ENCODE measurements at regions not wholly inside any gene's neighbourhood (a gene's known extent, or its start where the extent isn't known, plus 50 kb on each side); places are given as distances from the start of the nearest gene placed in this dataset.

- no peak for DNase-seq (ENCODE audit: extremely low read depth, low read depth)
- TF ChIP-seq CTCF (IDR thresholded peaks at IDR 0.05; ENCODE audit: low read depth, low read length) = no peak
Measured at GRCh38 chr9:69955536-69956355, 87.9 kb upstream of the MAMDC2 start.

- no peak for TF ChIP-seq CTCF (IDR thresholded peaks at IDR 0.05; ENCODE audit: low read depth, low read length)
- DNase-seq (ENCODE audit: extremely low read depth, low read depth) = no peak
Measured at GRCh38 chr9:69961843-69962242, 81.8 kb upstream of the MAMDC2 start.

DNA sequence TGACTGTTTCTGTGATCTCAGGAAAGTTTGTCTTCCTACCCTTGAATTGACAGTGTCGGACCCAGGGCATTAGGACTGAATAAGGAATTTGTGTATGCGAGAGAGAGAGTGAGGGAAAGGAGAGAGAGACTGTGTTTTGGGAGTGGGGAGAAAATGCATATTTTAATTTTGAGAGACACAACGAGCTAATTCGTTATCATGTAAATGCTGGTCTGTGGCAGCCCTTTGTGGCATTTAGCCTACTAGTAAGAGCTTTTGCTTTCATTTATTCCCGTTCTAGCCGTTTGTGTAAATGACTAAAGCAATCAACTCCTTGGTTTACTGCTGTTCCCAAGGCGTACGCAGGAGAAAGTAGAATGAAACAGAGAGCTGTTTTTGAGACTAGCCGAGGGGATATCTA is 79.8 kb upstream of the MAMDC2 start:
- no peak for TF ChIP-seq CTCF (IDR thresholded peaks at IDR 0.05; ENCODE audit: low read depth, low read length)
- no peak for DNase-seq (ENCODE audit: extremely low read depth, low read depth)

DNA sequence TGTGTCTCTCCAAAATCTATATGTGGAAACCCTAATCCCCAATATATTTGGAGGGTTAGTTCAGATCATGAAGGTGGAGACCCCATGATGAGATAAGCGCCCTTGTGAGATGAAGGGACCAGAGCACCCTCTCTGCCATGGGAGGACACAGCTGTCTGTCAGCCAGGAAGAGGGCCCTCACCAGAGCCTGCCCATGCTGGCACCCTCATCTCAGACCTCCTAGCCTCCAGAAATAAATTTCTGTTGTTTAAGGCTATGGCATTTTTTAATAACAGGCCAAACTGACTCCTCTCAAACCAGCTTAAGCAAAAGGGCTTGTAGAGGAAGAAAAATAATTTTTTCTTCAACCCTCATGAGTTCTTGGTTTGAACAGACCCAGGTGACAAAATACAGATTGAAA is 79.2 kb upstream of the MAMDC2 start:
- TF ChIP-seq CTCF (IDR thresholded peaks at IDR 0.05; ENCODE audit: low read depth, low read length) = no peak
- no peak for DNase-seq (ENCODE audit: extremely low read depth, low read depth)

GRCh38 chr9:69965416-69966145 is 78.1 kb upstream of the MAMDC2 start:
- no peak for TF ChIP-seq CTCF (IDR thresholded peaks at IDR 0.05; ENCODE audit: low read depth, low read length)
- DNase-seq (ENCODE audit: extremely low read depth, low read depth) = no peak

- DNase-seq (ENCODE audit: extremely low read depth, low read depth) = no peak
- no peak for TF ChIP-seq CTCF (IDR thresholded peaks at IDR 0.05; ENCODE audit: low read depth, low read length)
Measured at GRCh38 chr9:69967344-69967743, 76.3 kb upstream of the MAMDC2 start.

DNA sequence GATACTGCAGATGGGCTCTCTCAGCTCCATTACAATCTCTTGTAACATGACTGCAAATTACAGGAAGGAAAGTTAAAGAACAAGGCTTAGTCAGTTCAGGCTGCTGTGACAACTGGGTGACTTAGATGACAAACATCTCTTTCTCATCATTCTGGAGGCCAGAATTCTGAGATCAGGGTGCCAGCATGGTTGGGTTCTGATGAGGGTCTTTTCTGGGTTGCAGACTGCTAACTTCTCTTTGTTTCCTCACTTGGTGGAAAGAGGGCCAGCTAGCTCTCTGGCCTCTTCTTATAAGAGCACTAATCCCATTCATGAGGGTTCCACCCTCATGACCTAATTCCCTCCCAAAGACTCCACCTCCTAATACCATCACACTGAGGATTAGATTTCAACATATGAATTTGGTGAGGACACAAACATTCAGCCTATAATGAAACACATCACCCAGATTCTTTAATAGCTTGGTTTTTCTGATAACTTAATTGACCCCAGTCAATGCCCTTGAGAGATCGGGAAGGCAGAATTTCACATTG is 73.6 kb upstream of the MAMDC2 start:
- DNase-seq (ENCODE audit: extremely low read depth, low read depth) = no peak
- no peak for TF ChIP-seq CTCF (IDR thresholded peaks at IDR 0.05; ENCODE audit: low read depth, low read length)

Measured in AG09319 (cell line).